Lower leg skin (tissue), 3 donors: ENCODE measurements at regions not wholly inside any gene's neighbourhood (a gene's known extent, or its start where the extent isn't known, plus 50 kb on each side); places are given as distances from the start of the nearest gene placed in this dataset.

ENCODE experiments used
- POLR2A ChIP-seq, 2 donors: fragments of 450-650 bp; IDR thresholded peaks; one replicate each; pipeline ENCODE4 v1.6.1; 2016 to 2017; ENCODE audit warnings: antibody characterized with exemption in 2 of 2, mild to moderate bottlenecking in 1 of 2, moderate library complexity in 1 of 2
- TF ChIP-seq, protein P1 (sequence below), 3 donors: fragments of 450-650 bp; IDR thresholded peaks; one replicate each; pipeline ENCODE4 v1.5.1; 2016; ENCODE audit warnings: antibody characterized with exemption in 3 of 3, mild to moderate bottlenecking in 3 of 3, moderate library complexity in 2 of 3

DNA sequence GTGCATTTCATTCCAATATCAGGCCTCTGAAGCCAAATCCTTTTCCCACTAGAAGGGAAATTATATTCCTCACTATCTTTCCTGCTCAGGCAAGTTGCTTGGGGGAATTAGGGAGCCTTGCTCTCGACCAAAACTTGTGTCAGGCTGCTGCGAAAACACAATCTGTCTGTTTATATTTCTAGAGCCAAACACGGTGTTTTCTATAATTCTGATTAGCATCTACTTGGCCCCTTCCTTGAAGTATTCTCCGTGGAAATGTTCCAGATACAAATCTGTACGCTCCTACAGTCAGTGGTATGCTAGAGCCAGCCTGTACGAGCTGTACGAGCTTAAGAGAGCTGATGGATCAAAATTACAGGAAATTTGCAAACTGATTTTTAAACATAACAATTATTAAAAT is 299.3 kb upstream of the SALL1 start:
- TF ChIP-seq, protein P1, sequence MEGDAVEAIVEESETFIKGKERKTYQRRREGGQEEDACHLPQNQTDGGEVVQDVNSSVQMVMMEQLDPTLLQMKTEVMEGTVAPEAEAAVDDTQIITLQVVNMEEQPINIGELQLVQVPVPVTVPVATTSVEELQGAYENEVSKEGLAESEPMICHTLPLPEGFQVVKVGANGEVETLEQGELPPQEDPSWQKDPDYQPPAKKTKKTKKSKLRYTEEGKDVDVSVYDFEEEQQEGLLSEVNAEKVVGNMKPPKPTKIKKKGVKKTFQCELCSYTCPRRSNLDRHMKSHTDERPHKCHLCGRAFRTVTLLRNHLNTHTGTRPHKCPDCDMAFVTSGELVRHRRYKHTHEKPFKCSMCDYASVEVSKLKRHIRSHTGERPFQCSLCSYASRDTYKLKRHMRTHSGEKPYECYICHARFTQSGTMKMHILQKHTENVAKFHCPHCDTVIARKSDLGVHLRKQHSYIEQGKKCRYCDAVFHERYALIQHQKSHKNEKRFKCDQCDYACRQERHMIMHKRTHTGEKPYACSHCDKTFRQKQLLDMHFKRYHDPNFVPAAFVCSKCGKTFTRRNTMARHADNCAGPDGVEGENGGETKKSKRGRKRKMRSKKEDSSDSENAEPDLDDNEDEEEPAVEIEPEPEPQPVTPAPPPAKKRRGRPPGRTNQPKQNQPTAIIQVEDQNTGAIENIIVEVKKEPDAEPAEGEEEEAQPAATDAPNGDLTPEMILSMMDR (IDR thresholded peaks at IDR 0.05), result no peak
- TF ChIP-seq POLR2A (IDR thresholded peaks at IDR 0.05), result no peak
